Brain microvascular endothelial cell (primary cell): ENCODE measurements at regions not wholly inside any gene's neighbourhood (a gene's known extent, or its start where the extent isn't known, plus 50 kb on each side); places are given as distances from the start of the nearest gene placed in this dataset.

ENCODE experiments used
- DNase-seq: peaks from one replicate; pipeline ENCODE4 v3.0.0-alpha.2; 2020
- H3K27ac ChIP-seq: fragments of 250-450 bp; sonication (Bioruptor Pico); 2 replicates; pipeline ENCODE4 v1.5.1; 2020; ENCODE audit warnings: mild to moderate bottlenecking, moderate library complexity
- H3K27me3 ChIP-seq: fragments of 250-450 bp; sonication (Bioruptor Pico); replicated peaks from 2 replicates; pipeline ENCODE4 v1.5.1; 2020; ENCODE audit warnings: mild to moderate bottlenecking
- H3K36me3 ChIP-seq: fragments of 250-450 bp; sonication (Bioruptor Pico); replicated peaks from 2 replicates; pipeline ENCODE4 v1.5.1; 2020; ENCODE audit warnings: mild to moderate bottlenecking
- H3K4me3 ChIP-seq: 2 replicates; pipeline ENCODE4 v1.5.1; 2011; ENCODE audit warnings: low read depth, mild to moderate bottlenecking, control low read depth, low read length, moderate library complexity
- in situ Hi-C: cut with HindIII; loops from 2 replicates; pipeline ENCODE4 v1.10.0; 2017; ENCODE audit warnings: low sequenced_read_pairs, low pct_ligation_motif_present
- TF ChIP-seq, protein P1 (sequence below): IDR thresholded peaks from 2 replicates; pipeline ENCODE4 v1.5.1; 2011; ENCODE audit warnings: low read depth, mild to moderate bottlenecking, moderate library complexity, low read length, control low read depth, inconsistent platforms; ENCODE audit errors: missing control alignments

DNA sequence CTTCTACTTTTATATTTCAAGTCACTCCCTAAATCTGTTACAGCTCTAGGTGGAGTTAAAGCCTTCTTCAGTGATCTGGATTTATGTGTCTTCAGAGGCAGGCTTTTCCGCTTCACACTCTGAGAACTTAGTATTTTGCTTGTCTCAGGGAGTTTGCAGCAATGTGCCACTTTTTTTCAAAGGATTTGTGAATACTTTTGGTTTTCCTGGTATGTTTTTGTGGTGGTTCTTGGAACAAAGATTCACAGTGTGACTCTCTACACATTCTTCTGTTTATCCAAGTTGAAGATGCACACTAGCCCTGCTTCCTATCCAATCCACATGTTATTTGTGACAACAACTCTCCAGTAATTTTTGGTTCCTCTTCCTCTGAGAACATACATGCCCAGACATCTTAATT is 1253.7 kb downstream of the TECRL start:
- Histone ChIP-seq H3K27me3 (no peaks in the 10 kb centered on the region), H3K36me3 (no peaks in the 10 kb centered on the region), H3K4me3 (no peak overlapping the region), H3K27ac (no peak overlapping the region)
- DNase-seq = no peak
- in situ Hi-C loops = no loop called here
- TF ChIP-seq, protein P1, sequence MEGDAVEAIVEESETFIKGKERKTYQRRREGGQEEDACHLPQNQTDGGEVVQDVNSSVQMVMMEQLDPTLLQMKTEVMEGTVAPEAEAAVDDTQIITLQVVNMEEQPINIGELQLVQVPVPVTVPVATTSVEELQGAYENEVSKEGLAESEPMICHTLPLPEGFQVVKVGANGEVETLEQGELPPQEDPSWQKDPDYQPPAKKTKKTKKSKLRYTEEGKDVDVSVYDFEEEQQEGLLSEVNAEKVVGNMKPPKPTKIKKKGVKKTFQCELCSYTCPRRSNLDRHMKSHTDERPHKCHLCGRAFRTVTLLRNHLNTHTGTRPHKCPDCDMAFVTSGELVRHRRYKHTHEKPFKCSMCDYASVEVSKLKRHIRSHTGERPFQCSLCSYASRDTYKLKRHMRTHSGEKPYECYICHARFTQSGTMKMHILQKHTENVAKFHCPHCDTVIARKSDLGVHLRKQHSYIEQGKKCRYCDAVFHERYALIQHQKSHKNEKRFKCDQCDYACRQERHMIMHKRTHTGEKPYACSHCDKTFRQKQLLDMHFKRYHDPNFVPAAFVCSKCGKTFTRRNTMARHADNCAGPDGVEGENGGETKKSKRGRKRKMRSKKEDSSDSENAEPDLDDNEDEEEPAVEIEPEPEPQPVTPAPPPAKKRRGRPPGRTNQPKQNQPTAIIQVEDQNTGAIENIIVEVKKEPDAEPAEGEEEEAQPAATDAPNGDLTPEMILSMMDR = no peak

DNA sequence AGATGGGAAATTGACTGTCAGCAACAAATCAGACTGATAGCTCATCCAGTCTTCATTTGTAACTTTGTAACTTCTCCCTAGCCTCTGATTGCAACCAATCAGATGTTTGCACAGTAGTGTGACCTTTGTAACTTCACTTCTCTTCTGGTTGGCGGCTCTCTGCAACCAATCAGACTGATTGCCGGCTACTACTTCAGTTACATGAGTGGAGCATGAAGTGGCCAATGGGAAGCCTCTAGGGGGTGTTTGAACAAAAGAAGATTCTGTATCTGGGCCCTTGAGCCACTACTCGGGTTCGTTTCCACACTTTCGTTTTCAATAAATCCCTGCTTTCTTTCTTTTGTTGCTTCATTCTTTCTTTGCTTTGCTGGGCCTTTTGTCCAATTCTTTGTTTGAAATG is 1285.8 kb downstream of the TECRL start:
- no peaks in the 10 kb centered on the region for H3K27me3 ChIP-seq
- TF ChIP-seq, protein P1 = no peak
- H3K4me3 ChIP-seq = no peak overlapping the region
- no peaks in the 10 kb centered on the region for H3K36me3 ChIP-seq
- in situ Hi-C loops = no loop called here
- no peak overlapping the region for H3K27ac ChIP-seq
- DNase-seq = no peak

DNA sequence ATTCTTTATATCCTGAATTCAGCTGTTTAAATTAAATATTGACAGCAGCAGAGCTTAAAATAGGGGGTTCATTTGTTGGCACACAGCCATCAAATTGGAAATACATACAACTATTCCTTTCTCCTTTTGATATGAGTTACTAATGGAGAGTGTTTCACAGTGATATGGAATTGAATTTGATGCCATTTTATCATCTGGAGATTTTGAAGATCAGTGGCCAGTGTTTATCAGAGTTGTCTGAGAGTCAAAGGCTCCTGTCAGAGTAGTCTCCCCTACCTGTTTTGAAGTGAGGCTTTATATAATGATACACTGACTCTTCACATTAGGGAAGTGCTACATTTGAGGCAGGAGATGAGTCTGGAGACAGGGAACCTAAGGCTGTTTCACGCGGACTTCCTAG is 1286.3 kb downstream of the TECRL start:
- in situ Hi-C loops = no loop called here
- no peak overlapping the region for H3K4me3 ChIP-seq
- H3K27ac ChIP-seq = no peak overlapping the region
- H3K36me3 ChIP-seq = no peaks in the 10 kb centered on the region
- no peak for DNase-seq
- H3K27me3 ChIP-seq = no peaks in the 10 kb centered on the region
- TF ChIP-seq, protein P1 = no peak

DNA sequence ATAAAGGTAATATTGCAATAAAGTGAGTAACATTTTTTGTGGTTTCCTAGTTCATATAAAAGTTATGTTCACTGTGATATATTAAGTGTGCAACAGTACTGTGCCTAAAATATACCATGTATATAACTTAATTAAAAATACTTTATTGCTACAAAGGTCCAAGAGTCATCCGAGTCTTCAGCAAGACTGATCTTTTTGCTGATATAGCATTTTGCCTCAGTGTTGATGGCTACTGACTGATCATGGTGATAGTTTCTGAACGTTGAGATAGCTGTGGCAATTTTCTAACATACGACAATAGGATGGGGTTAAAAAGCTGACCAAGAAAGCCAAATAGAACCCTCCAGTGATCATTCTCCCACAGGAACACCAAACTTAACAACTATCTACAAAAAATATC is 1302.7 kb downstream of the TECRL start:
- H3K27me3 ChIP-seq = no peaks in the 10 kb centered on the region
- in situ Hi-C loops = no loop called here

DNA sequence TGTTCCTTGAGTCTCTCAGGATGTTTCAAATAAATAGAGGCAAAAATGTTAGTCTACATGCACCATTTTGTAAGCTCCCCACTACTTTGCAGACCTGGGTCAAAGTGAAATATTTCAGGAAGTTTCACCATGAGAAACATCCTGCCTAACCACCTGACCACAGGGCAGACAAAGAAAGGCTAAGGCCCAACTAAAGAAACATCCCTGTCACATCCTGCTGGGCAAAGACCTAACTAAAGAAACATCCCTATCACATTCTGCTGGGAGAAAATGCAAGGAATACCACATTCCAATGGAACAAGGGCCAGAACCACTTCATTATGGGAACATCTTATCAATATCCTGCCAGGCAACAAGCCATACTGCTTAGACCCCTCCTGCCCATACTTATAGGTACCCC is 1303.4 kb downstream of the TECRL start:
- Histone ChIP-seq H3K27me3 (no peaks in the 10 kb centered on the region), H3K27ac (no peak overlapping the region)
- in situ Hi-C loops = no loop called here

More for the DNA sequence above, 1302.7 kb downstream of the TECRL start:
- no peak for DNase-seq
- no peak overlapping the region for H3K4me3 ChIP-seq
- H3K36me3 ChIP-seq = no peaks in the 10 kb centered on the region
- TF ChIP-seq, protein P1 = no peak
- no peak overlapping the region for H3K27ac ChIP-seq

DNA sequence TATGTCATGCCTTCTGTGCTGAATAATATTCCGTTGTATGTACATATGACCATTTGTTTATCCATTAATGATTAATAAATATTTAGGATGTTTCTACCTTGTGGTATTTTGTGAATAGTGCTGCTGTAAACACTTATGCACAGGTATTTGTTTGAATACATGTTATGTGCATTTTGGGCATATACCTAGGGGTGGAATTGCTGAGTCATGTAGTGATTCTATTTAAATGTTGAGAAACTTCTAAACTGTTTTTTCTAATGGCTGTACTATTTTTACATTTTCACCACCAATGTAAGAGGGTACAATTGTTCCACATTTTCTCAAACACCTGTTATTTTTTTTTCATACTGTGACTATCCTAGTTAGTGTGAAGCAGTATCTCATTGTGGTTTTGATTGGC is 1318.6 kb downstream of the TECRL start:
- H3K27me3 ChIP-seq = no peaks in the 10 kb centered on the region
- in situ Hi-C loops = no loop called here
- no peaks in the 10 kb centered on the region for H3K36me3 ChIP-seq
- TF ChIP-seq, protein P1 = no peak
- no peak for DNase-seq
- H3K4me3 ChIP-seq = no peak overlapping the region
- no peak overlapping the region for H3K27ac ChIP-seq

More for the DNA sequence above, 1303.4 kb downstream of the TECRL start:
- H3K4me3 ChIP-seq = no peak overlapping the region
- TF ChIP-seq, protein P1 = no peak
- no peak for DNase-seq
- no peaks in the 10 kb centered on the region for H3K36me3 ChIP-seq
